Mesothelial cell of epicardium (in vitro differentiated cells): ENCODE measurements at regions not wholly inside any gene's neighbourhood (a gene's known extent, or its start where the extent isn't known, plus 50 kb on each side); places are given as distances from the start of the nearest gene placed in this dataset.

Source experiments
- DNase-seq, 2 experiments: peaks; one replicate each; pipeline ENCODE4 v3.0.0; 2021; ENCODE audit warnings: low spot score in 2 of 2; ENCODE audit not compliant: unreplicated experiment in 2 of 2
- H3K27ac Mint-ChIP-seq: 2 replicates; pipeline ENCODE4 v1.8.0; 2021; ENCODE audit warnings: mixed read lengths
- H3K27me3 Mint-ChIP-seq: 2 replicates; pipeline ENCODE4 v1.8.0; 2021; ENCODE audit warnings: low read depth, mixed read lengths
- H3K36me3 Mint-ChIP-seq: 2 replicates; pipeline ENCODE4 v1.8.0; 2021; ENCODE audit warnings: mixed read lengths
- H3K4me1 Mint-ChIP-seq: 2 replicates; pipeline ENCODE4 v1.8.0; 2021; ENCODE audit warnings: mixed read lengths
- H3K4me3 Mint-ChIP-seq: 2 replicates; pipeline ENCODE4 v1.8.0; 2021; ENCODE audit warnings: mild to moderate bottlenecking, moderate library complexity, mixed read lengths
- H3K9me3 Mint-ChIP-seq: 2 replicates; pipeline ENCODE4 v1.8.0; 2021; ENCODE audit warnings: mixed read lengths
- TF ChIP-seq, protein P1 (sequence below): fragments of 200-600 bp; sonication (generic); IDR thresholded peaks from one replicate; pipeline ENCODE4 v1.5.0; 2021; ENCODE audit warnings: antibody characterized with exemption; ENCODE audit not compliant: unreplicated experiment

DNA sequence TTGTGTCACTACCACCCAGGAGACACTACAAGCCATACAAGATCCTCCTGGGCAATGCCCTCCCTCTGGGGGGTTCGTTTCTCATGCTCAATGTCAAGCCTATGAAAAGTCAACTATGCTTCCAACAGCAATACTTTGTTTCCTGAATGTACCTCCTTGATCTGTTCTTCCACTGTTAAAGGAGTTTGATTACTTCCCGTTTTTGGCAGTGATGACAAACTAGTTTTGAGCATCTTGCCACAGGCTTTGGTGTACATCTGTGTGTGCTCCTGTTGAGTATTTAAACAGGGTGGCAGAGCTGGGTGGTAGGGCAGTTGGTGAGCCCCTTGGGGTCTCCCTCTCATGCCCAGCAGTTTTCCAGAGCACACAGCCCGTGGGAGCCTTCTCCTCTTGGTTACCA lies 81.4 kb downstream of the IL12A start:
- Mint-ChIP-seq H3K27me3 (peaks cover 14% of the 10 kb centered on the region), H3K27ac (no peak overlapping the region), H3K4me3 (no peak overlapping the region), H3K9me3 (no peaks in the 10 kb centered on the region), H3K4me1 (no peaks in the 10 kb centered on the region), H3K36me3 (no peaks in the 10 kb centered on the region)
- no peak for DNase-seq
- TF ChIP-seq, protein P1, sequence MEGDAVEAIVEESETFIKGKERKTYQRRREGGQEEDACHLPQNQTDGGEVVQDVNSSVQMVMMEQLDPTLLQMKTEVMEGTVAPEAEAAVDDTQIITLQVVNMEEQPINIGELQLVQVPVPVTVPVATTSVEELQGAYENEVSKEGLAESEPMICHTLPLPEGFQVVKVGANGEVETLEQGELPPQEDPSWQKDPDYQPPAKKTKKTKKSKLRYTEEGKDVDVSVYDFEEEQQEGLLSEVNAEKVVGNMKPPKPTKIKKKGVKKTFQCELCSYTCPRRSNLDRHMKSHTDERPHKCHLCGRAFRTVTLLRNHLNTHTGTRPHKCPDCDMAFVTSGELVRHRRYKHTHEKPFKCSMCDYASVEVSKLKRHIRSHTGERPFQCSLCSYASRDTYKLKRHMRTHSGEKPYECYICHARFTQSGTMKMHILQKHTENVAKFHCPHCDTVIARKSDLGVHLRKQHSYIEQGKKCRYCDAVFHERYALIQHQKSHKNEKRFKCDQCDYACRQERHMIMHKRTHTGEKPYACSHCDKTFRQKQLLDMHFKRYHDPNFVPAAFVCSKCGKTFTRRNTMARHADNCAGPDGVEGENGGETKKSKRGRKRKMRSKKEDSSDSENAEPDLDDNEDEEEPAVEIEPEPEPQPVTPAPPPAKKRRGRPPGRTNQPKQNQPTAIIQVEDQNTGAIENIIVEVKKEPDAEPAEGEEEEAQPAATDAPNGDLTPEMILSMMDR = no peak

DNA sequence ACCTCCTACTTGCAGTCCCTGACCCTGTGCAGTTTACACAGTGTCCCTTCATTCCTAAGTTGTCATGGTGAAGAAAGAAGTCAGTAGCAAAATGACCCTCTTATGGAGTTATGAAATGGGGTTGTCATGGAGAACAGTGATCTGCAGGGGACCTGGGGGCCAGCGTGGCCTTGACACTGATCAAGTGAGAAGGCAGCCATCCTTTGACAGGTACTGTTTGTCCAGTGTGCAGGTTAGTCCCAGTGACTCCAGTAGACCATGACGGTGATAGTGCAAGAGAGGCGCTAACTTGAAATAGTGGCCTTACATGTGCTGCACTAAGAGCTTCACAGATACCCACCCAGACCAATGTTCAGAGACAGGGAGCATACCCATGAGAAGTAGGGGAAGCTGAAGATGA lies 87.9 kb downstream of the IL12A start:
- no peaks in the 10 kb centered on the region for H3K9me3 Mint-ChIP-seq
- no peaks in the 10 kb centered on the region for H3K4me1 Mint-ChIP-seq
- H3K36me3 Mint-ChIP-seq = no peaks in the 10 kb centered on the region
- H3K27me3 Mint-ChIP-seq = no peaks in the 10 kb centered on the region
- TF ChIP-seq, protein P1 = no peak
- no peak for DNase-seq
- H3K4me3 Mint-ChIP-seq = no peak overlapping the region
- H3K27ac Mint-ChIP-seq = no peak overlapping the region

DNA sequence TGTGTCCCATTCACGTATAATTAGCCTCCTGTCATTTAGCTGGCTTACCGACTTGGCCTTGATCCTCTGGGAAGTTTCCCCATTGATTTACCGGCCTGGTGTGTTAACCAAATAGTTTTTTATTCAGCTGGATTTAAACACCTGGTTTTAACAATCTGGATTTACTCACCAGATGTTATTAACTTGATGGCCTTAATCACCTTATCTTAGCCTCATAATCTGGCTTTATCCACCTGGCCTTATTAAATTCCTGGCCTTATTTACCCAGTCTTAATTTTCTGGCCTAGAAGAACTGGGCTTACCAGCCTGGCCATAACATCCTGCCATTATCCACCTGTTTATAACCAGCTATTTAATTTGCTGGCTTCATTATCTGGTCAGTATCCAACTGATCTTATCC lies 89.9 kb downstream of the IL12A start:
- DNase-seq = no peak
- Mint-ChIP-seq H3K27me3 (no peaks in the 10 kb centered on the region), H3K9me3 (peaks cover 10% of the 10 kb centered on the region), H3K27ac (no peak overlapping the region), H3K36me3 (no peaks in the 10 kb centered on the region), H3K4me1 (no peaks in the 10 kb centered on the region), H3K4me3 (no peak overlapping the region)
- TF ChIP-seq, protein P1 = no peak

DNA sequence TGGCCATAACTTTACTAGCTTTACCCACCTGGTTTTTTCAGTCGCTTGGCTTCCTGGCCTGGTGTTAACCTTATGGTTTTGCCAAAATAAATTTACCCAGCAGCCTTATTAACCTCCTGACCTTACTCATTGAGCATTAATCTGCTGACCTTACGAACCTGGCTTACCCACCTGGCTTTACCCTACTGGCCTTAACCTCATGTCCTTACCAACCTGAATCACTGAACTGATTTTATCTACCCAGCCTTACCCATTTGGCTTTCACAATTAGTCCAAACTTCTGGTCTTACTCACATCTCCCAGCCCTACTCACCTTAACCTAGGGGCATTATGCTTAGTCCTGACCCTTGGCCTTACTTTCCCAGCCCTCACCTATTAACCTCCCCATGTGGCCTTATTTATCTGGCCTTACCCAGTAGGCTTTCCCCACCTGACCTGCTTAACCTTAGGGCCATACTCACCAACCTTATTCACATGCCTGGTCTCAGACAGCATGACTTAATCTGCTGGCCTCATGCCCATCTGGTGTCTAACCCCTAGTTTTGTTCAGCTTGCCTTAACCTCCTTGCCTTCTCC lies 93.4 kb downstream of the IL12A start:
- H3K9me3 Mint-ChIP-seq = peaks cover 10% of the 10 kb centered on the region
- H3K27ac Mint-ChIP-seq = no peak overlapping the region
- no peaks in the 10 kb centered on the region for H3K4me1 Mint-ChIP-seq
- no peak for DNase-seq
- no peaks in the 10 kb centered on the region for H3K36me3 Mint-ChIP-seq
- no peaks in the 10 kb centered on the region for H3K27me3 Mint-ChIP-seq
- no peak overlapping the region for H3K4me3 Mint-ChIP-seq
- TF ChIP-seq, protein P1 = no peak

DNA sequence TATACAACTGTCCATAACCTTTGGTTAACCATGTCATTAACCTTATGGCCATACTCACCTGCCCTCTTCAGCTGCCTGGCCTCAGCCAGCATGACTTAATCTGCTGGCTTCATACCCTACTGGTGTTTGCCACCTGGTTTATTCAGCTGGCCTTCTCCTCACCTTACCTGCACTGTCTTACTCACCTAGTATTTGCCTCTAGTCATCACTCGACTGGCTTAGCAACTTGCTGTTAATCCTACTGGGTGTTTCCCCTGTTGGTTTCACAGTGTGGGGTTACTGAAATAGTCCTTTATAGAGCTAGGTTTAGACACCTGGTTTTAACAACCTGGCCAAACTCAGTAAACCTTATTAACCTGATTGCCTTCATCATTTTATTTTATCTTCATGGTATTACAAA lies 96.4 kb downstream of the IL12A start:
- Mint-ChIP-seq H3K27ac (no peak overlapping the region), H3K36me3 (no peaks in the 10 kb centered on the region), H3K27me3 (no peaks in the 10 kb centered on the region), H3K9me3 (peaks cover 16% of the 10 kb centered on the region), H3K4me3 (no peak overlapping the region), H3K4me1 (no peaks in the 10 kb centered on the region)
- DNase-seq = no peak
- TF ChIP-seq, protein P1 = no peak

DNA sequence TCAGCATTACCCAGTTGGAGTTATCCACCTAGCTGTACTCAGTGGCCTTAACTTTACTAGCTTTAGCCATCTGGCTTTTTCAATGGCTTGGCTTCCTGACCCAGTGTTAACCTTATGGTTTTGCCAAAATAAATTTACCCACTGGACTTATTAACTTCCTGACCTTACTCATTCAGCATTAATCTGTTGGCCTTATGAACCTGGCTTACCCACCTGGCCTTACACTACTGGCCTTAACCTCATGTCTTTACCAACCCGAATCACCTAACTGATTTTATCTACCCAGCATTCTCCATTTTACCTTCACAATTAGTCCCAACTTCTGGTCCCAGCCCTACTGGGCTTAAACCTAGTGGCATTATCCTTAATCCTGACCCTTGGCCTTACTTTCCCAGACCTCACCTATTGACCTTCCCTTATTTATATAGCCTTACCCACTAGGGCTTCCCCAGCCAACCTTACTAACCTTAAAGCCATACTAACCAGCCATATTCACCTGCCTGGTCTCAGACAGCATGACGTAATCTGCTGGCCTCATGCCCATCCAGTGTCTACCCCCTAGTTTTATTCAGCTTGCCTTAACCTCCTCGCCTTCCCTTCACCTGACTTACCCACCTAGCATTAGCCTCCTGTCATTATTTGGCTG lies 100.0 kb downstream of the IL12A start:
- no peaks in the 10 kb centered on the region for H3K27me3 Mint-ChIP-seq
- peaks cover 6% of the 10 kb centered on the region for H3K9me3 Mint-ChIP-seq
- no peak for DNase-seq
- TF ChIP-seq, protein P1 = no peak
- H3K36me3 Mint-ChIP-seq = no peaks in the 10 kb centered on the region
- H3K27ac Mint-ChIP-seq = no peak overlapping the region
- no peaks in the 10 kb centered on the region for H3K4me1 Mint-ChIP-seq
- H3K4me3 Mint-ChIP-seq = no peak overlapping the region
